Upper lobe of left lung (tissue), 6 donors: ENCODE measurements at regions not wholly inside any gene's neighbourhood (a gene's known extent, or its start where the extent isn't known, plus 50 kb on each side); places are given as distances from the start of the nearest gene placed in this dataset.

ENCODE experiments used
- ATAC-seq, 2 donors: fragments of 200-7000 bp; cut with Tn5 transposase; one replicate each; pipeline ENCODE4 v1.9.1; 2022; ENCODE audit warnings: mild to moderate bottlenecking in 2 of 2, moderate library complexity in 2 of 2; ENCODE audit not compliant: low FRiP score in 2 of 2
- DNase-seq, 2 donors: peaks; one replicate each; pipeline ENCODE4 v3.0.0-alpha.2; 2019 to 2020
- H3K27ac ChIP-seq, 4 donors: fragments of 200-600 bp; sonication (generic); one replicate each; pipeline ENCODE4 v1.5.1; 2016 to 2019
- H3K27me3 ChIP-seq, 4 donors: fragments of 200-600 bp; sonication (generic); one replicate each; pipeline ENCODE4 v1.5.1; 2017 to 2019
- H3K36me3 ChIP-seq, 4 donors: fragments of 200-600 bp; sonication (generic); one replicate each; pipeline ENCODE4 v1.5.1; 2016 to 2019
- H3K4me1 ChIP-seq, 4 donors: fragments of 200-600 bp; sonication (generic); one replicate each; pipeline ENCODE4 v1.5.1; 2018 to 2019
- H3K4me3 ChIP-seq, 4 donors: fragments of 200-600 bp; sonication (generic); one replicate each; pipeline ENCODE4 v1.5.1; 2017 to 2019; ENCODE audit warnings: mild to moderate bottlenecking in 2 of 4, moderate library complexity in 1 of 4
- H3K9me3 ChIP-seq, 4 donors: fragments of 200-600 bp; sonication (generic); one replicate each; pipeline ENCODE4 v1.5.1; 2018 to 2019
- CTCF ChIP-seq, 6 experiments: fragments of 450-650 bp in 4 of 6; fragments of 200-600 bp in 2 of 6; sonication (generic) in 2 of 6; IDR thresholded peaks; one replicate each; pipeline ENCODE4 v1.5.1; 2016 to 2019; ENCODE audit warnings: antibody characterized with exemption in 6 of 6
- EP300 ChIP-seq, 4 donors: sonication (generic); formaldehyde crosslinking; IDR thresholded peaks; one replicate each; pipeline ENCODE4 v1.5.1; 2017; ENCODE audit warnings: antibody characterized with exemption in 4 of 4, control low read depth in 2 of 4
- POLR2A ChIP-seq, 4 donors: fragments of 450-650 bp; IDR thresholded peaks; one replicate each; pipeline ENCODE4 v1.5.1; 2016 to 2017; ENCODE audit warnings: antibody characterized with exemption in 4 of 4, mild to moderate bottlenecking in 2 of 4
- POLR2AphosphoS5 ChIP-seq, 2 donors: sonication (generic); formaldehyde crosslinking; IDR thresholded peaks; one replicate each; pipeline ENCODE4 v1.5.1; 2017; ENCODE audit warnings: antibody characterized with exemption in 2 of 2
- WGBS, 2 donors: methylation state at CpG; one replicate each; pipeline ENCODE4 v1.1.5; 2017 to 2018; 5-methylcytosine and 5-hydroxymethylcytosine counted together
- donor health status: DM: no; HTN: no; CAD: no; lungs with moderate emphysema.
- donor health status: DM: no; HTN: yes; CAD: no; lungs with severe emphysema.

GRCh38 chr4:66544281-66544680, 874.0 kb upstream of the EPHA5 start:
- Histone ChIP-seq H3K4me1 (no peaks in the 10 kb centered on the region), H3K4me3 (no peak overlapping the region), H3K9me3 (no peaks in the 10 kb centered on the region), H3K36me3 (no peaks in the 10 kb centered on the region), H3K27me3 (no peaks in the 10 kb centered on the region), H3K27ac (no peak overlapping the region)
- TF ChIP-seq POLR2A (IDR thresholded peaks at IDR 0.05) (no peak), EP300 (IDR thresholded peaks at IDR 0.05) (no peak), POLR2AphosphoS5 (IDR thresholded peaks at IDR 0.05) (no peak), CTCF (IDR thresholded peaks at IDR 0.05) (no peak)
- DNase-seq (no peak), ATAC-seq (no peak)
- WGBS, 2 donors: 71 to 96% methylated on average over 1 to 2 of the region's 2 CpGs

GRCh38 chr4:66539745-66540144, 869.5 kb upstream of the EPHA5 start:
- H3K36me3 ChIP-seq: no peaks in the 10 kb centered on the region
- H3K9me3 ChIP-seq: no peaks in the 10 kb centered on the region
- WGBS, 2 donors: 48 to 49% methylated on average over 4 of the region's 4 CpGs
- no peaks in the 10 kb centered on the region for H3K4me1 ChIP-seq
- no peak overlapping the region for H3K27ac ChIP-seq
- DNase-seq (no peak), ATAC-seq (no peak)
- TF ChIP-seq POLR2A (IDR thresholded peaks at IDR 0.05) (no peak), EP300 (IDR thresholded peaks at IDR 0.05) (no peak), CTCF (IDR thresholded peaks at IDR 0.05) (no peak), POLR2AphosphoS5 (IDR thresholded peaks at IDR 0.05) (no peak)
- no peaks in the 10 kb centered on the region for H3K27me3 ChIP-seq
- no peak overlapping the region for H3K4me3 ChIP-seq

DNA sequence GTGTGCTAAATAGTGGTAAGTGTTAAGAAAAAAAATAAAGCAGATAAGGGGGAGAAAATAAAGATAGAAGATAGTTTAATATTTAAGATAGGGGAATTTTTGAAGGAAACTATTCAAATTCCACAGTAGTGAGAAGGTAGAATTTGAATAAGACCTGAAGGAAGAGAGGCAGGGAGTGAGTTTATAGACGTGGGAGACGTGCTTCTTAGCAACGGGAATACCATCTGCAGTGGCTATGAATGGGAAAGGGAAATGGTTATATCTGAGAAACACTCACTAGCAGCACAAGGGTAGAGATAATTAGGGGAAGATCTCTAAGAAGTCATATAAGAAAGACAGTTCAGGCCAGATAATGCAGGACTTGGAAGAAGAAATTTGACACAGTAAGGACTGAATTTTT, 854.5 kb upstream of the EPHA5 start:
- Histone ChIP-seq H3K9me3 (no peaks in the 10 kb centered on the region), H3K27ac (no peak overlapping the region), H3K4me3 (no peak overlapping the region), H3K4me1 (no peaks in the 10 kb centered on the region), H3K36me3 (no peaks in the 10 kb centered on the region), H3K27me3 (no peaks in the 10 kb centered on the region)
- no peak for ATAC-seq
- TF ChIP-seq EP300 (IDR thresholded peaks at IDR 0.05) (no peak), POLR2AphosphoS5 (IDR thresholded peaks at IDR 0.05) (no peak), CTCF (IDR thresholded peaks at IDR 0.05) (no peak), POLR2A (IDR thresholded peaks at IDR 0.05) (no peak)
- DNase-seq: no peak
- 80 to 89% methylated on average over 3 of the region's 3 CpGs for WGBS, 2 donors

DNA sequence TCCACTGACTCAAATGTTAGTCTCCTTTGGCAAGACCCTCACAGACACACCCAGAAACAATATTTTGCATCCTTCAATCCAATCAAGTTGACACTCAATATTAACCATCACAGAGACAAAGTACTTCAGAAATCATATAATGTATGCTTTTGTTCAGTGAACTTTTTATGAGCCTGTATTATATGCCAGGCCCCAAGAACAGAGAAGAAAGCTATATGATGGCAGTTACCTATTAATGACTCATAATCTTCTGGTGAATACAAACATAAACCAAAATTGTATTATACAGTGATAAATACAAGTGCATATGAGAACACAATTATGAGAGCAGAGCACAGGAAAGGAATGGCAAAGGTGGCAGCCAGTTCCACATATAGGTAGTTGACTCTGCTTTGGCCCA, 852.0 kb upstream of the EPHA5 start:
- Histone ChIP-seq H3K36me3 (no peaks in the 10 kb centered on the region), H3K4me1 (no peaks in the 10 kb centered on the region), H3K4me3 (no peak overlapping the region), H3K27me3 (no peaks in the 10 kb centered on the region), H3K27ac (no peak overlapping the region), H3K9me3 (no peaks in the 10 kb centered on the region)
- no peak for DNase-seq
- no peak for ATAC-seq
- TF ChIP-seq EP300 (IDR thresholded peaks at IDR 0.05): no peak
- TF ChIP-seq CTCF (IDR thresholded peaks at IDR 0.05): no peak
- TF ChIP-seq POLR2AphosphoS5 (IDR thresholded peaks at IDR 0.05): no peak
- no peak for TF ChIP-seq POLR2A (IDR thresholded peaks at IDR 0.05)

- H3K4me1 ChIP-seq: no peaks in the 10 kb centered on the region
- no peaks in the 10 kb centered on the region for H3K27me3 ChIP-seq
- DNase-seq: no peak
- 59 to 75% methylated on average over 2 of the region's 2 CpGs for WGBS, 2 donors
- no peaks in the 10 kb centered on the region for H3K9me3 ChIP-seq
- no peaks in the 10 kb centered on the region for H3K36me3 ChIP-seq
- TF ChIP-seq POLR2AphosphoS5 (IDR thresholded peaks at IDR 0.05) (no peak), CTCF (IDR thresholded peaks at IDR 0.05) (no peak), POLR2A (IDR thresholded peaks at IDR 0.05) (no peak), EP300 (IDR thresholded peaks at IDR 0.05) (no peak)
- no peak overlapping the region for H3K27ac ChIP-seq
- no peak overlapping the region for H3K4me3 ChIP-seq
- ATAC-seq: no peak
Observed at GRCh38 chr4:66516940-66517339, 846.7 kb upstream of the EPHA5 start.
